Fibroblast of the aortic adventitia (primary cell): ENCODE measurements at regions not wholly inside any gene's neighbourhood (a gene's known extent, or its start where the extent isn't known, plus 50 kb on each side); places are given as distances from the start of the nearest gene placed in this dataset.

ENCODE experiments used
- DNase-seq: peaks from one replicate; pipeline ENCODE4 v3.0.0-alpha.2; 2010; ENCODE audit warnings: low read depth
- H3K4me3 ChIP-seq: 2 replicates; pipeline ENCODE4 v1.5.1; 2011; ENCODE audit warnings: low read depth, mild to moderate bottlenecking, control low read depth, low read length, moderate library complexity
- TF ChIP-seq, protein P1 (sequence below): IDR thresholded peaks from 2 replicates; pipeline ENCODE4 v1.5.1; 2011; ENCODE audit warnings: mild to moderate bottlenecking, low read length, control low read depth, inconsistent platforms; ENCODE audit not compliant: insufficient read depth

DNA sequence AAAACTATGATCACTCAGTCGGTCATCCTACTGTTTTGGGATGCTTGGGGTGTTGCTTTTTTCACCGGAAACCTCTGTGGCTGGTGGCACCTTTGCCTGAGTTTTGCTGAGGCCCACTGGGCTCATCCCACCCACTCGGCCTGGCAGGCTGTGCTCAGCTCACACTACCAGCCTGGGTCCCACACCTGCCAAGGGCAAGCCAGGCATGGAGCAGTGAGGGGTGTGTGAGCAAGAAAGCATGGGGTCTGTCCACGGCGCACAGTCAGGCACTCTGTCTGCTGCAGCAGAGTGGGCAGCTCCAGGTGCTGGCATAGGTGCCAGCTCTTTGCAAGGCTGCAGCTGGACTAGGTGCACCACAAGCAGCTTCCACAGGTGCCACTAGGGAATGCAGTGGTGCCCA lies 91.7 kb downstream of the TBXT start:
- TF ChIP-seq, protein P1, sequence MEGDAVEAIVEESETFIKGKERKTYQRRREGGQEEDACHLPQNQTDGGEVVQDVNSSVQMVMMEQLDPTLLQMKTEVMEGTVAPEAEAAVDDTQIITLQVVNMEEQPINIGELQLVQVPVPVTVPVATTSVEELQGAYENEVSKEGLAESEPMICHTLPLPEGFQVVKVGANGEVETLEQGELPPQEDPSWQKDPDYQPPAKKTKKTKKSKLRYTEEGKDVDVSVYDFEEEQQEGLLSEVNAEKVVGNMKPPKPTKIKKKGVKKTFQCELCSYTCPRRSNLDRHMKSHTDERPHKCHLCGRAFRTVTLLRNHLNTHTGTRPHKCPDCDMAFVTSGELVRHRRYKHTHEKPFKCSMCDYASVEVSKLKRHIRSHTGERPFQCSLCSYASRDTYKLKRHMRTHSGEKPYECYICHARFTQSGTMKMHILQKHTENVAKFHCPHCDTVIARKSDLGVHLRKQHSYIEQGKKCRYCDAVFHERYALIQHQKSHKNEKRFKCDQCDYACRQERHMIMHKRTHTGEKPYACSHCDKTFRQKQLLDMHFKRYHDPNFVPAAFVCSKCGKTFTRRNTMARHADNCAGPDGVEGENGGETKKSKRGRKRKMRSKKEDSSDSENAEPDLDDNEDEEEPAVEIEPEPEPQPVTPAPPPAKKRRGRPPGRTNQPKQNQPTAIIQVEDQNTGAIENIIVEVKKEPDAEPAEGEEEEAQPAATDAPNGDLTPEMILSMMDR = no peak
- no peak for DNase-seq

DNA sequence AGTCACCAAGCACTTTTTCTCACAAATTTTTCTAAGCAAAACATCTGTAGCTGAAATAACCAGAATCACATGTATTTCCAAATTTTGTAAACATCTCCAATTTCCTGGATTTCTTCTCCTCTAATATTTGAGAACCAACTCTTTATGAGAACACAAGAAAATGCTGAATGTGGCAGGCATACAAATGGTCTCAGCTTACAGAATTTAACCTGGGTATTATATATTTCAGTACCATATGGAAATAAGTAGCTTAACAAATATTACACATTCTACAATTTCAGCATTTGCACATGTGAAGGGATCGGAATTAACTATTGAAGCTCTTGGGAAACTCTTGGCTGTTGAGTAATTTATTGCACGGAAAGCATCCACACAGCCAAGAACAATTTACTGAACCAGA lies 92.5 kb downstream of the TBXT start:
- peak; percentile 12 for DNase-seq
- H3K4me3 ChIP-seq = no peak overlapping the region
- TF ChIP-seq, protein P1 = no peak

More for the DNA sequence above, 91.7 kb downstream of the TBXT start:
- H3K4me3 ChIP-seq = no peak overlapping the region

DNA sequence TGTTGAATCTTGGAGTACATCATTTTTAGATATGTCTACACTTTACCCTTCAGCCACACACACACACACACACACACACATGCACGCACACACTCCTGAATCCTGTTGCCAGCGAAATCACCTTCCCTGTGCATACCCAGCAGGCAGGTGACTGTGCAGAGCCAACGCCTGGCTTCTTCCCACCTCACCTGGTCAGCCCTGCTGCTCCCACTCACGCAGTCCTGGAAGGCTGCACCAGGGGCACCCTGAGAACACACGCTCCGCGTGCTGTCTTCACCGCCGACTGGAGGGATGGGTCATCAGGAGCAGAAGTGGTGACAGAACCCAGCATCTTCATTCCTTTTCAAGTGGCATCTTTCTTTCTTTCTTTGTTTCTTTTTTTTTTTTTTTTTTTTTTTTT lies 94.6 kb downstream of the TBXT start:
- DNase-seq = no peak
- H3K4me3 ChIP-seq = no peak overlapping the region
- TF ChIP-seq, protein P1 = no peak

DNA sequence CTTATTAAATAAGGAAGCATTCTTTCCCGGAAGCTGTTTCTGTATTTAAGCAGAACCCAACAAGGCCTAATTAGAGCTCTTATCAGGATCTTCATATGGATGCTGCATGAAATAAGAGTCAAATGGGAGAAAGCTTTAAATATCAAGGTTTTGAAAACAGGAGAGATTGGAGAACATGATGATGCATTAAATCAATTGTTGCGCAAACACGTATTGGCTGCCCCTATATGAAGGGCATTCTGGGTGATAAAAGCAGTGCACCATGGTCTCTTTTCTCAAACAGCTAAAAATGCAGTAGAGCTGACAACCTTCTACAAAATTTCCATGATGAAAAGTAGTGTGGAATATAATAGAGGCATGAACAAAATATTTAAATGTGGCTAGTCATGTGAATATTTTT lies 98.9 kb downstream of the TBXT start:
- no peak overlapping the region for H3K4me3 ChIP-seq
- no peak for DNase-seq
- TF ChIP-seq, protein P1 = no peak

DNA sequence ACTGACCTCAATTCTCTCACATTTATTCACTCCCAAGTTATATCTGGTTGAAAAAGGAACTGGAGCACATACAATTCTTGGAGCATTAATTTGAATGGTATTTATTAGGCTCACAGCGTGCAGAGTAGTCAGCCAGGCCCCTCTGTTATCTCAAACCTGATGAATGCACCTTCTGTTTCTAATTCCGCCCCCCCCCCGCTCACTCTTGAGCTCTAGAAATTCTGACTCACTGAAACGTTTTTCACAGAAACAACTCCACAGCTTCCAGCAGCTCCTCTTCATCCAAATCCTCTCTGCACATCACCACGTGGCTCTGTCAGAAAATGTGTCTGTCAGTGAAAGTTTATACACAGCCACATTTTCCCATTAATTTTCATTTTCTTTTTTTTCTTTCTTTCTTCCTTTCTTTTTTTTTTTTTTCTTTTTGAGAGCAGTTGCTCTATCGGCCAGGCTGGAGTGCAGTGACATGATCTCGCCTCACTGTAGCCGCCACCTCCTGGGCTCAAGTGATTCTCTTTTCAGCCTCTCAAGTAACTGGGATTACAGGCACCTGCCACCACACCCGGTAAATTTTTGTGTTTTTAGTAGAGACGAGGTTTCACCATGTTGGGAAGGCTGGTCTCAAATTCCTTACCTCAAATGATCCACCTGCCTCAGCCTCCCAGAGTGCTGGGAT lies 109.4 kb downstream of the TBXT start:
- H3K4me3 ChIP-seq = no peak overlapping the region
- peak; percentile 82 for DNase-seq
- TF ChIP-seq, protein P1 = peak; percentile 7

DNA sequence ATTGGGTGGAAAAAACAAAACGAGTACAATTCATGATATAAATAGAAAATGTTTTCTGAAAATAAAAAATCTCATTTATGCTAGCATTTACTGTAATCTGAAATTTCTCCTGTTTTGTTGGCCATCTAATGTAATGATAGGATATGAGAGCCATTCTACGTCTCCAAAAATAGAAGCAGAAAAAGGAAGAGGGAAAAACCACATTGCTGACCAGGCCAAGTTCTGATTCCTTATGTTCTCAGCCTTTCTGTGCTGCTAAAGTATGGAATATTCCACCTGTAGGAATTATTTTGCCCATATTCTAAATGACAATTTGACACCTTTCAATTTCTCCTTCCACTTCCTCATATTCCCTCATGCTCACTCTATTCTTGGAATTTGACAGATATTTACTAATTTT lies 110.2 kb downstream of the TBXT start:
- TF ChIP-seq, protein P1 = no peak
- no peak overlapping the region for H3K4me3 ChIP-seq
- DNase-seq = peak; percentile 45

DNA sequence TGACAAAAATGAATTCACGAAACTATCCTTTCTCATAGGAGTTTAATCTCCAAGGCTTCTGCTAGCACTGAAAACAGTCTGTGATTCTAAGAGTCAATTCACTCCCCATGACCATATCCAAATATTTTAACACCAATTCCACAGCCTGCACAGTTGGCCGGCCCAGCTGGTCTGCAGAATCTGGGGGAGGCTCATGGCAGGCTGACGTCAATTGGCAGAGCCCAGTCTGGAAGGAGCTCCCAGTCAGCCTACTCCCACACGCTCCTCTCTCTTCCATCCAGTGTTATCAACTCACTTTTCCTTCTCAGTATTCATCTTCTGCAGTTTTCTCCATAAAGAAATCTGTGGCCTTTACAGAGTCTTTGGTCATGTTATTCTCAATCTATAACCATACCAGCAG lies 111.0 kb downstream of the TBXT start:
- TF ChIP-seq, protein P1 = no peak
- peak; percentile 90 for DNase-seq
- no peak overlapping the region for H3K4me3 ChIP-seq
